COLO668 (cell line): ENCODE measurements at regions not wholly inside any gene's neighbourhood (a gene's known extent, or its start where the extent isn't known, plus 50 kb on each side); places are given as distances from the start of the nearest gene placed in this dataset.

Experiments used
- DNase-seq: peaks from one replicate; lab custom pipeline; 2025; ENCODE audit not compliant: unreplicated experiment; lab: John Stamatoyannopoulos, UW

GRCh38 chr3:193870376-193871219 is 265.4 kb upstream of the HES1 start:
- DNase-seq: no peak

GRCh38 chr3:193871220-193871485 is 264.8 kb upstream of the HES1 start:
- DNase-seq: no peak

- peak; percentile 64 for DNase-seq
Observed at GRCh38 chr3:193872265-193872753, 263.6 kb upstream of the HES1 start.

GRCh38 chr3:193873426-193874201 is 262.3 kb upstream of the HES1 start:
- DNase-seq: no peak

GRCh38 chr3:193874512-193874911 is 261.4 kb upstream of the HES1 start:
- DNase-seq: no peak

- DNase-seq: no peak
Observed at GRCh38 chr3:193874997-193875593, 260.9 kb upstream of the HES1 start.

- no peak for DNase-seq
Observed at GRCh38 chr3:193875601-193876321, 260.2 kb upstream of the HES1 start.

- DNase-seq: no peak
Observed at GRCh38 chr3:193879099-193879863, 256.7 kb upstream of the HES1 start.

- no peak for DNase-seq
Observed at GRCh38 chr3:193879864-193880242, 256.1 kb upstream of the HES1 start.

GRCh38 chr3:193882091-193882490 is 253.9 kb upstream of the HES1 start:
- no peak for DNase-seq

- DNase-seq: no peak
Observed at GRCh38 chr3:193883551-193883950, 252.4 kb upstream of the HES1 start.

- no peak for DNase-seq
Observed at GRCh38 chr3:193884027-193884426, 251.9 kb upstream of the HES1 start.

GRCh38 chr3:193884652-193885051 is 251.3 kb upstream of the HES1 start:
- no peak for DNase-seq

- no peak for DNase-seq
Observed at GRCh38 chr3:193885832-193886231, 250.1 kb upstream of the HES1 start.

GRCh38 chr3:193890016-193890897 is 245.7 kb upstream of the HES1 start:
- DNase-seq: no peak

GRCh38 chr3:193894121-193894863 is 241.7 kb upstream of the HES1 start:
- DNase-seq: no peak

GRCh38 chr3:193895409-193895808 is 240.5 kb upstream of the HES1 start:
- no peak for DNase-seq

GRCh38 chr3:193896419-193896818 is 239.5 kb upstream of the HES1 start:
- DNase-seq: no peak

- DNase-seq: no peak
Observed at GRCh38 chr3:193897288-193897687, 238.7 kb upstream of the HES1 start.
